ENCODE measurements at regions not wholly inside any gene's neighbourhood (a gene's known extent, or its start where the extent isn't known, plus 50 kb on each side); places are given as distances from the start of the nearest gene placed in this dataset.

DNA sequence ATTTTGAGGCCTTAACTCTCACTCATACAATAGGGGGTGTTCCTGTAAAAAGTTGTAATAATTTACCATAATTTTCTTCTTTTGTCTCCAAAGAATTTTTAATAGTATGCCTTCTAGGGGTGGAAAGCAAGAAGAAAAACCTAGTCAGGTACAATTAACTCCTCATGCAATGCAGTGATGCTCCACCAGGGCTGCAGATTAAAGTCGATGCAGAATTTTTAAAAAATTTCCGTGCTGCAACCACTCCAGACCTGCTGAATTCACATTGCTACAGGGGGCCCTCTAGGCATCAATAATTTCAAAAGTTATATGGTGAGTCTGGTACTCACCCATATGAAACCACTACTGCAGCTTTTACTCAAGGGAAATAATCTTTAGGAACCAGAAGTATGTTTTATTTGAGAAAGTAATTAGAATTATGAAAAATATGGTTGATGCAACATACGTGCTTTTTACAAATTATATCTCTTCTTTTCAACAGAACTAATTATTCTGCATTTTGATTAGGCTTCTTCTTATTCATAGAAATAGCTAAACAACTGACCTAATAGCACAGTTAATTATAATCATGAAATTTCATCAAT, 353.2 kb downstream of the BCAT1 start:
- TF ChIP-seq CTCF (IDR thresholded peaks at IDR 0.05; ENCODE audit: insufficient read depth, low read length, poor library complexity, severe bottlenecking), result peak; percentile 21
- no peak for TF ChIP-seq EZH2phosphoT487 (conservative IDR thresholded peaks at IDR 0.05; ENCODE audit: low read length)
